ENCODE measurements at regions not wholly inside any gene's neighbourhood (a gene's known extent, or its start where the extent isn't known, plus 50 kb on each side); places are given as distances from the start of the nearest gene placed in this dataset.
A peak's percentile ranks its signal among the peaks of the same experiment; 100 is the strongest.

GRCh38 chr10:77710759-77711682 is 73.4 kb upstream of the KCNMA1 start:
- peak in 1 of 4 donors; percentile 31 for DNase-seq (ENCODE audit: low read depth in 4 of 4, low spot score in 3 of 4)

- no peak for DNase-seq (ENCODE audit: low read depth in 4 of 4, low spot score in 3 of 4)
Observed at GRCh38 chr10:77710081-77710551, 72.5 kb upstream of the KCNMA1 start.

GRCh38 chr10:77707570-77707969 is 70.0 kb upstream of the KCNMA1 start:
- no peak for DNase-seq (ENCODE audit: low read depth in 4 of 4, low spot score in 3 of 4)

- DNase-seq (ENCODE audit: low read depth in 4 of 4, low spot score in 3 of 4), result no peak
Observed at GRCh38 chr10:77702166-77702565, 64.6 kb upstream of the KCNMA1 start.

- DNase-seq (ENCODE audit: low read depth in 4 of 4, low spot score in 3 of 4), result no peak
Observed at GRCh38 chr10:77700086-77700485, 62.5 kb upstream of the KCNMA1 start.

GRCh38 chr10:77699080-77699645 is 61.6 kb upstream of the KCNMA1 start:
- no peak for DNase-seq (ENCODE audit: low read depth in 4 of 4, low spot score in 3 of 4)

- no peak for DNase-seq (ENCODE audit: low read depth in 4 of 4, low spot score in 3 of 4)
Observed at GRCh38 chr10:77698267-77698931, 60.8 kb upstream of the KCNMA1 start.

GRCh38 chr10:77696584-77696983 is 59.0 kb upstream of the KCNMA1 start:
- DNase-seq (ENCODE audit: low read depth in 4 of 4, low spot score in 3 of 4), result no peak

- no peak for DNase-seq (ENCODE audit: low read depth in 4 of 4, low spot score in 3 of 4)
Observed at GRCh38 chr10:77695186-77695585, 57.6 kb upstream of the KCNMA1 start.

- no peak for DNase-seq (ENCODE audit: low read depth in 4 of 4, low spot score in 3 of 4)
Observed at GRCh38 chr10:77692782-77693181, 55.2 kb upstream of the KCNMA1 start.

- DNase-seq (ENCODE audit: low read depth in 4 of 4, low spot score in 3 of 4), result no peak
Observed at GRCh38 chr10:77689339-77689738, 51.7 kb upstream of the KCNMA1 start.

- DNase-seq (ENCODE audit: low read depth in 4 of 4, low spot score in 3 of 4), result no peak
Observed at GRCh38 chr10:77687621-77688020, 50.0 kb upstream of the KCNMA1 start.
